ENCODE measurements at regions not wholly inside any gene's neighbourhood (a gene's known extent, or its start where the extent isn't known, plus 50 kb on each side); places are given as distances from the start of the nearest gene placed in this dataset.

DNA sequence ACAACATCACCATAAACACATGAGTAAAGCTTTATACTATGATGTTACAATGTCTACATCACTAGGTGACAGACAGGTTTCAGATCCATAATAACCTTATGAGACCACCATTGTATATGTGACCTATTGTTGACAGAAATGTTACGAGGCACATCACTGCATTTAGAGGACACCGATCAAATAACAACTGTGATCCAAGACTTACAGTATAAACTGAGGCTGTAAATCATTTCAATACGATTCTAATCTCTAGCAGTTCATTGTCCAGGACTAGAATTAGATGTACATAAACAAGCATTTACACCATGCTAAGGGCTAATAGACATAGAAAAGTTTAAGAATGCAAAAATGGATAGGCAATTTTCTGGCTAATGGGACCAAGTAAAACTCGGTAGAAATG, 491.9 kb upstream of the ROBO1 start:
- TF ChIP-seq, protein P1, sequence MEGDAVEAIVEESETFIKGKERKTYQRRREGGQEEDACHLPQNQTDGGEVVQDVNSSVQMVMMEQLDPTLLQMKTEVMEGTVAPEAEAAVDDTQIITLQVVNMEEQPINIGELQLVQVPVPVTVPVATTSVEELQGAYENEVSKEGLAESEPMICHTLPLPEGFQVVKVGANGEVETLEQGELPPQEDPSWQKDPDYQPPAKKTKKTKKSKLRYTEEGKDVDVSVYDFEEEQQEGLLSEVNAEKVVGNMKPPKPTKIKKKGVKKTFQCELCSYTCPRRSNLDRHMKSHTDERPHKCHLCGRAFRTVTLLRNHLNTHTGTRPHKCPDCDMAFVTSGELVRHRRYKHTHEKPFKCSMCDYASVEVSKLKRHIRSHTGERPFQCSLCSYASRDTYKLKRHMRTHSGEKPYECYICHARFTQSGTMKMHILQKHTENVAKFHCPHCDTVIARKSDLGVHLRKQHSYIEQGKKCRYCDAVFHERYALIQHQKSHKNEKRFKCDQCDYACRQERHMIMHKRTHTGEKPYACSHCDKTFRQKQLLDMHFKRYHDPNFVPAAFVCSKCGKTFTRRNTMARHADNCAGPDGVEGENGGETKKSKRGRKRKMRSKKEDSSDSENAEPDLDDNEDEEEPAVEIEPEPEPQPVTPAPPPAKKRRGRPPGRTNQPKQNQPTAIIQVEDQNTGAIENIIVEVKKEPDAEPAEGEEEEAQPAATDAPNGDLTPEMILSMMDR (conservative IDR thresholded peaks at IDR 0.05) = no peak
- H3K27ac ChIP-seq = no peak overlapping the region

DNA sequence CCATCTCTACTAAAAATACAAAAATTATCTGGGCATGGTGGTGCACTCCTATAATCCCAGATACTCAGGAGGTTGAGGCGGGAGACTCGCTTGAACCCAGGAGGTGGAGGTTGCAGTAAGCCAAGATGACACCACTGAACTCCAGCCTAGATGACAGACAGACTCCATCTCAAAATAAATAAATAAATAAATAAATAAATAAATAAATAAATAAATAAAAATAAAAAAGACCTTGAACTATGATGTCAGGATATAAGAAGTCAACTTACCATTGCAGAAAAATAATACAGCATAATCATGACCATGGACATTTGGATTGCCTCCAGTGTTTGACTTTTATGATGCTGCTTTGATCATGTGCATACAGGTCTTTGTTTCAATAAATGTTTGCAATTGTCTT, 484.3 kb upstream of the ROBO1 start:
- no peak overlapping the region for H3K27ac ChIP-seq
- TF ChIP-seq, protein P1 (conservative IDR thresholded peaks at IDR 0.05) = no peak

DNA sequence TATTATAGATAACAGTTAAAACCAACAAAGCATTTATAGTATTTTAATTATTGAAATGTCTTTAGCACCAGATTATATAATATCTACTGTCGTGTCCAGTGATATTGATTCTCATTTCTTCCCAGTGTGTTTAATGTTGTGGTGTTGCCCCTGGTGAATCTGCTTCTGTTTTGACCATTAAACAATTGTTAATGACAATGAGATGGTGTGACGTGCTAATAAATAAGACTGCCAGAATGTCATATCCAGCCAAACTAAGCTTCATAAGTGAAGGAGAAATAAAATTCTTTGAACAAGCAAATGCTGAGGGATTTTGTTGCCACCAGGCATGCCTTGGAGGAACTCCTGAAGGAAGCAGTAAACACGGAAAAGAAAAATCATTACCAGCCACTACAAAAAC, 480.0 kb upstream of the ROBO1 start:
- H3K27ac ChIP-seq = no peak overlapping the region
- TF ChIP-seq, protein P1 (conservative IDR thresholded peaks at IDR 0.05) = no peak

DNA sequence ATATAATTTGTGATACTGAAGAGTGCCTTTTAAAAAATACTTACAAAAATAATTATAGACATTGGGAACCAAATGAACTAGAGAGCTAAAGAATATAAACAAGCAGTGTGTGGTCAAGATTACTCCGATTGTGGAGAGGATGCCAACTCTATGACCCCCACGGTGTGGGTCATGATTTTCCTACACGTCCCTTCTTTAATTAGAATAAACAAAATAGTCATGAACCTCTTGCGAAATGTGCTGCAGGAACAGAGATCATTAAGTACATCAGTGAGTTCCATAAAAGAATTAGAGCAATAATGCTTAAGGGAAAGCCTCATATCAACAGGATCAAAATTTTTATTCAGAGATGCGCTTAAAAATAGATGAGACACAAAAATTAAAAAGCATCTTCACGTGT, 476.6 kb upstream of the ROBO1 start:
- TF ChIP-seq, protein P1 (conservative IDR thresholded peaks at IDR 0.05) = no peak

DNA sequence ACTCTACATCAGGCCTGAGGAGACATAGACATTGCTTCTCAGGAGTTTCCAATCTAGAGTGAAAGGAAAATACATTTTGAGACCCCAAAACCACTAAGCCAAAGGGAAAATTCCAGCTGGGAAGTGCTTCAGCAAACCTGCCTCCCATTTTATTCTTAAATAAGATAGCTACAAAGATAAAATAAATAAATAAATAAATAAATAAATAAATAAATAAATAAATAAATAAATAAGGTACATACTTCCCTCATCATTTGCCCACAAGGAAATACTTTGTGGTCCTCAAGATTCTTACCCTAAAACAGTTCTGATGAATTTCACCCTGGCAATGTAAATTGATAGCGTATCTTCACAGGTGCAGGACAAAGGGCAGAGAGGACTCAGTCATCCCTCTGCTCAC, 474.0 kb upstream of the ROBO1 start:
- no peak overlapping the region for H3K27ac ChIP-seq
- TF ChIP-seq, protein P1 (conservative IDR thresholded peaks at IDR 0.05) = no peak

More for the DNA sequence above, 476.6 kb upstream of the ROBO1 start:
- H3K27ac ChIP-seq = no peak overlapping the region

DNA sequence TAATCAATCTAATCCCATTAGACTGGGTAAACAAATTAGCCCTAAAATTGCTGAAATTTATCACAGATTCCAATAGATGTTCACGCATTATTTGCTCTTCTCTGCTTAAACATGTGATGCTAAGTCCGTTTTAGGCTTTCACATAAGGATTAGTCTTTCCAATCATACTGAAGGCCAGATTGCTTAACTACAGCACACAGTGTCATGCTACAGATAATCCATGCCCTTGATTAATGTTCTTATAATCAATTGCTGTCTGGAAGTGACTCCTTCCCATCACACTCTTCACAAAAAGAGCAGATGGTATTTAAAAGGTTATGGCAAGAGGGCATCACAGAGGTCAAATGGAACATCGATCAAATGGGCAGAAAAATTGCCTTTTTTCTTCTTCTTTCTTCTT, 471.5 kb upstream of the ROBO1 start:
- TF ChIP-seq, protein P1 (conservative IDR thresholded peaks at IDR 0.05) = no peak
- no peak overlapping the region for H3K27ac ChIP-seq

DNA sequence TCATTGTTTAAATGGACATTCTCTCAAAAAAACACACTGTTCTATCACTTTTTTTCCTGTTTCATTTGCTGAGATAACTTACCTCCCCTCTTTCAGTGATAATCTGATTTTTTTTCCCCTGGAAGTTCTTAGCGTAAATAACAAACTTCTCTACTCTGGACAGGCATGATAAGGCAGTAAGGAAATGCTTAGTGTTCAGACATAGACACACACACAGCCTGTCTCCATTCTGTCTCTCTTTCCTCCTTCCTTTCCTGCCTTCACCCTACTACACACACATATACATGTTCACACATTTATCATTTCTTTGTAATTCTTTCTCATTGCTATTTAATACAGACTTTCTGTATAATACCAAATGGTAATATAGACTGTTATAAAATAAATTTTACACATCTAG, 470.8 kb upstream of the ROBO1 start:
- no peak overlapping the region for H3K27ac ChIP-seq
- TF ChIP-seq, protein P1 (conservative IDR thresholded peaks at IDR 0.05) = no peak

DNA sequence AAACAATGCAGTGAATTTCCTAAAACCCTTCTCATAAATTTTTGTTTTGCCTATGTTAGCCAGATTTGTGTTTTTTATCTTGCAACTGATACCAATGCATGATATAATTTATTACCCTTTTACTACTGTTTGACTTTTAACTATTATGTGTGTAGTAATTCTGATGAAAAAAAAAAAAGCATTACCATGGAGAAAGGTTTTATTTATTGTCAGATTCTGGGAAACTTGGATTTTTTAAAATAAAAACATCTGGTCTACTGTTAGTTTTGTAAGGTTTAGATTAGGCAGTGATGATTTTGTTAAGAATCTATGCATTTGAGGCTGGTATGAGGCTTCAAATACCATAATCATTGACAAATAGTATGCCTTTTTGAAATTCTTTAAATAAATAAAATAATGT, 470.4 kb upstream of the ROBO1 start:
- H3K27ac ChIP-seq = no peak overlapping the region
- TF ChIP-seq, protein P1 (conservative IDR thresholded peaks at IDR 0.05) = no peak
